ENCODE measurements at regions not wholly inside any gene's neighbourhood (a gene's known extent, or its start where the extent isn't known, plus 50 kb on each side); places are given as distances from the start of the nearest gene placed in this dataset.

DNA sequence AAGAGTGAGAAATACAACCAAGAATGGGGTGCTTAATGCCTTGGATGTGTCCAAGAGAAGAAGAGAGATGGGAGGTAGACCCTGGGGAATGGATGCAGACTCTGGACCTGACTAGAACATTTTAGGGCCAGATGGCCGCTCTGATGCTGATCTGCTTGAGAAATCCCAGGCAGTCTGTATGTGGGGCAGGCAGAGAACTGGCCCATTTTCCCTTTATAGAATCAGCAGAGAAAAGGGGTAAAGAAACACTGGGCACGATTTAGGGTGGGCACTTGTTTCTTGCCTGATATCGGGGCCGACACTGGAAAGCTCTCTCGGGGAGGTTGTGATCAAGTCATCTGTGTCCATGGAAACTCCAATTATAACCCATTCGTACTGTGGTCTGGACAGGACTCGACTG lies 118.5 kb upstream of the FSTL4 start:
- H3K27ac Mint-ChIP-seq (ENCODE audit: unreplicated experiment): no peak overlapping the region
- no peaks in the 10 kb centered on the region for H3K4me1 Mint-ChIP-seq (ENCODE audit: unreplicated experiment)
- H3K36me3 Mint-ChIP-seq (ENCODE audit: low read depth, unreplicated experiment): no peaks in the 10 kb centered on the region
- H3K27me3 Mint-ChIP-seq (ENCODE audit: unreplicated experiment): peaks cover 5% of the 10 kb centered on the region
- TF ChIP-seq CTCF (IDR thresholded peaks at IDR 0.05; ENCODE audit: unreplicated experiment): no peak
- H3K9me3 Mint-ChIP-seq (ENCODE audit: unreplicated experiment): no peaks in the 10 kb centered on the region
- no peak overlapping the region for H3K4me3 Mint-ChIP-seq (ENCODE audit: unreplicated experiment)
- DNase-seq (ENCODE audit: low spot score): no peak

DNA sequence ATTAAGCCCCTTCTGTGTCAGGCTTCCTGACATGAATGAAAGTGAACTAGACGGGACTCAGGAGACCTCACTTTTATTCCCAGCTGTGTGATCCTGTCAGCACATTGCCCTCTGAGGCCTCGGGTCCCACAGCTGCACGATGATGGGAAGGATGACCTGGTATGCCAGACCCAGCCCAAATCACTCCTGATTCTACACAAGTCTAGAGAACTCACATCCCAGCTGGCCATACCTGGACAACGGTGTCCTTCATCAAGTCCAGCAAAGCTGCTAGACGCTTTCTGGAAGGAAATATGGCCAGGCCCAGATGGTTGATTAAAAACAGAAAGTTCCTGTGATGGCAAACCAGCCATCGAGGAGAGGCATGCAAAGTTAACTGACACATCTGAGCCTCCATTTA lies 118.0 kb upstream of the FSTL4 start:
- H3K9me3 Mint-ChIP-seq (ENCODE audit: unreplicated experiment): no peaks in the 10 kb centered on the region
- no peak overlapping the region for H3K4me3 Mint-ChIP-seq (ENCODE audit: unreplicated experiment)
- no peak for TF ChIP-seq CTCF (IDR thresholded peaks at IDR 0.05; ENCODE audit: unreplicated experiment)
- peaks cover 4% of the 10 kb centered on the region for H3K27me3 Mint-ChIP-seq (ENCODE audit: unreplicated experiment)
- H3K4me1 Mint-ChIP-seq (ENCODE audit: unreplicated experiment): no peaks in the 10 kb centered on the region
- no peak overlapping the region for H3K27ac Mint-ChIP-seq (ENCODE audit: unreplicated experiment)
- no peak for DNase-seq (ENCODE audit: low spot score)
- H3K36me3 Mint-ChIP-seq (ENCODE audit: low read depth, unreplicated experiment): no peaks in the 10 kb centered on the region

DNA sequence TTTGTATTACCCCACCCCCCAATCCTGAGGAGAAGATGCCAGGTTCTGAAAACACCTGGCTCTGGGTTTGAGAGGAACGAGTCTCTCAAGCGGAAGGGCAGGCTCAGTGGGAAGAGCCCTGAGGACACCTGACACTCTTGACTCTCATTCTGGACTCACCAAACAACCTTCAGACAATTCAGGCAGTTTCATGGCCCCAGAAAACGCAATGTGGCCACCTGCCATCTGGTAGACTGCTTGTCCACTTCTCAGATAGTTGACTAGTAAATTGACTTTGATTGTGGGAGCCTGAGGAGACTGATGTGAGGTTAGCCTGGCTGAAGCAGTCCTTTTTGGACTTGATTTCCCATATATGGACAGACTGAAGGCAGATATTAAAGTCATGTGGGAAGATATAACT lies 117.5 kb upstream of the FSTL4 start:
- no peaks in the 10 kb centered on the region for H3K36me3 Mint-ChIP-seq (ENCODE audit: low read depth, unreplicated experiment)
- TF ChIP-seq CTCF (IDR thresholded peaks at IDR 0.05; ENCODE audit: unreplicated experiment): no peak
- H3K9me3 Mint-ChIP-seq (ENCODE audit: unreplicated experiment): no peaks in the 10 kb centered on the region
- no peaks in the 10 kb centered on the region for H3K4me1 Mint-ChIP-seq (ENCODE audit: unreplicated experiment)
- H3K4me3 Mint-ChIP-seq (ENCODE audit: unreplicated experiment): no peak overlapping the region
- no peak for DNase-seq (ENCODE audit: low spot score)
- H3K27me3 Mint-ChIP-seq (ENCODE audit: unreplicated experiment): peaks cover 4% of the 10 kb centered on the region
- no peak overlapping the region for H3K27ac Mint-ChIP-seq (ENCODE audit: unreplicated experiment)

DNA sequence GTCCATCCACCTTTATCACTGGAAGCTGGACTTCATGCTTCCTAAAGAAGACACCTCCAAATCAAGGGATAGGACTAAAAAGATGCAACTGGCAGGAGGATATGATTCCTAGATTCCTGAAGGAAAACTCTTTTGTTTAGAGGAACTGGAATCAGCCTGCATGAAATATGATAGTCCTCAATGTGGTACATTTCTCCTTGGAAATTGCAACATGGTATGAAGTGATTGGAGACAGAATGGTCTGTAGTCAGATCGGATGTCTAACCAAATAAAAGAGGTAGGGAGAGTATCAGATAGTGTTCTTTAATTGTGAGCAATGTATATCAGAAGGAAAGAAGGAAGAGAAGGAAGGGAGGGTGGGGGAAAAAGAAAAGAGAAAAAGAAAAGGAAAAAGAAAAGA lies 116.1 kb upstream of the FSTL4 start:
- no peak for TF ChIP-seq CTCF (IDR thresholded peaks at IDR 0.05; ENCODE audit: unreplicated experiment)
- peaks cover 4% of the 10 kb centered on the region for H3K27me3 Mint-ChIP-seq (ENCODE audit: unreplicated experiment)
- no peaks in the 10 kb centered on the region for H3K4me1 Mint-ChIP-seq (ENCODE audit: unreplicated experiment)
- DNase-seq (ENCODE audit: low spot score): no peak
- no peaks in the 10 kb centered on the region for H3K9me3 Mint-ChIP-seq (ENCODE audit: unreplicated experiment)
- H3K4me3 Mint-ChIP-seq (ENCODE audit: unreplicated experiment): no peak overlapping the region
- H3K36me3 Mint-ChIP-seq (ENCODE audit: low read depth, unreplicated experiment): no peaks in the 10 kb centered on the region
- no peak overlapping the region for H3K27ac Mint-ChIP-seq (ENCODE audit: unreplicated experiment)

DNA sequence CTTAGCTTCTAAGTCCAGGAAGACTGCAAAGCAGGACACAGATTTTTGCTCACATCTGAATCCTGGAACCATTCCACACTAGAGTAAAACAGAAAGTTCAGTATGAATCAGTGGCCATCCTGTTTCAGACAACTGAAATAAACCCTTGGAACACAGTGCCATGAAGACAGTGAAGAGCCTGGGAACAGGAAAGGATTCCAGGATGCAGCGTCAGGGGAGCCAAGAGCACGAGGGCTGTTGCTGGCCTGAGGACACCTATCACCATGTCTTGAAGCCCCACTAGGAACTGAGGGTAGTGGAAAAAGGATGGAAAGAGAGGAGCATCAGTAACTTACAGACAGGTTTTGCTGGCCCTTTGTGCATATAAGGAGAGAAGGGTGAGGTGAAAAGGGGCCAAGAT lies 115.3 kb upstream of the FSTL4 start:
- Mint-ChIP-seq H3K27ac (ENCODE audit: unreplicated experiment) (no peak overlapping the region), H3K27me3 (ENCODE audit: unreplicated experiment) (peaks cover 4% of the 10 kb centered on the region), H3K36me3 (ENCODE audit: low read depth, unreplicated experiment) (no peaks in the 10 kb centered on the region), H3K9me3 (ENCODE audit: unreplicated experiment) (no peaks in the 10 kb centered on the region), H3K4me1 (ENCODE audit: unreplicated experiment) (no peaks in the 10 kb centered on the region), H3K4me3 (ENCODE audit: unreplicated experiment) (no peak overlapping the region)
- no peak for DNase-seq (ENCODE audit: low spot score)
- TF ChIP-seq CTCF (IDR thresholded peaks at IDR 0.05; ENCODE audit: unreplicated experiment): no peak
